ENCODE measurements at regions not wholly inside any gene's neighbourhood (a gene's known extent, or its start where the extent isn't known, plus 50 kb on each side); places are given as distances from the start of the nearest gene placed in this dataset.

DNA sequence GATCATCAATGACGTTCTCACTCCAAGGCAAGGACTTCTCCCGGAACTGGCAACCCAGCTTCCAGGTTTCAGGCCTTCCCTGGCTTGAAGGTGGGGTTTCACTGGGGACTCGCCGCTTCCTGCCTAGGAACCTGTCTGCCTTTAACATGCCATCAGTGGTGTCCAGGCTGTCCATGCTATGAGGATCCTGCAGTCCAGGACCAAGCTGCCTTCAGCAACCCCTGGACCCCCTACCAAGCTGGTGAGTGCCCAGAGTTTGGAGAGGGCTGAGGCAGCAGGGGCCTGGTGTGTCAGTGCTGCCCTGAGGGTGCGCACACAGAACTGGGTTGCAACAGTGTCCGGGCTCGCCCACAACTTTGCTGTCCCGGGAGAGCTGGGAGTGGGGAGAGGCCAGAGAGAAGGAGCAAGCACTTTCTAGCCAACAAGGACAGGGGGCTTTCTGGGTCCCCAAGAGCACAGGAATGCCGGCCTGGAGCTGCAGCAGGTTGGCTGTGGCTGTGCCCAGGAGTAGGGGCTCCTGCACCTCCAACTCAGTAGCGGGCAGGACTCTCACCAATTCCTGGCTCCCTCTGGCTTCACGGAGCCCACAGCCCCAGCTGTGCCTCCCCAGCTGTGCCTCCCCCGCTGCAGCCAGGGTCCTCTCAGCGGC is 1563.2 kb upstream of the MIR17HG start:
- TF ChIP-seq, protein P1, sequence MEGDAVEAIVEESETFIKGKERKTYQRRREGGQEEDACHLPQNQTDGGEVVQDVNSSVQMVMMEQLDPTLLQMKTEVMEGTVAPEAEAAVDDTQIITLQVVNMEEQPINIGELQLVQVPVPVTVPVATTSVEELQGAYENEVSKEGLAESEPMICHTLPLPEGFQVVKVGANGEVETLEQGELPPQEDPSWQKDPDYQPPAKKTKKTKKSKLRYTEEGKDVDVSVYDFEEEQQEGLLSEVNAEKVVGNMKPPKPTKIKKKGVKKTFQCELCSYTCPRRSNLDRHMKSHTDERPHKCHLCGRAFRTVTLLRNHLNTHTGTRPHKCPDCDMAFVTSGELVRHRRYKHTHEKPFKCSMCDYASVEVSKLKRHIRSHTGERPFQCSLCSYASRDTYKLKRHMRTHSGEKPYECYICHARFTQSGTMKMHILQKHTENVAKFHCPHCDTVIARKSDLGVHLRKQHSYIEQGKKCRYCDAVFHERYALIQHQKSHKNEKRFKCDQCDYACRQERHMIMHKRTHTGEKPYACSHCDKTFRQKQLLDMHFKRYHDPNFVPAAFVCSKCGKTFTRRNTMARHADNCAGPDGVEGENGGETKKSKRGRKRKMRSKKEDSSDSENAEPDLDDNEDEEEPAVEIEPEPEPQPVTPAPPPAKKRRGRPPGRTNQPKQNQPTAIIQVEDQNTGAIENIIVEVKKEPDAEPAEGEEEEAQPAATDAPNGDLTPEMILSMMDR (IDR thresholded peaks at IDR 0.05): no peak
- TF ChIP-seq RCOR1 (IDR thresholded peaks at IDR 0.05; ENCODE audit: low read depth, low read length): no peak
- no peak for TF ChIP-seq EP300 (IDR thresholded peaks at IDR 0.05)
- no peak for TF ChIP-seq CHD2 (IDR thresholded peaks at IDR 0.05; ENCODE audit: low read length, partially characterized antibody)
- no peak for TF ChIP-seq MAFK (IDR thresholded peaks at IDR 0.05; ENCODE audit: partially characterized antibody)
- no peak for TF ChIP-seq CHD4 (IDR thresholded peaks at IDR 0.05; ENCODE audit: borderline replicate concordance)
- TF ChIP-seq, protein P2, sequence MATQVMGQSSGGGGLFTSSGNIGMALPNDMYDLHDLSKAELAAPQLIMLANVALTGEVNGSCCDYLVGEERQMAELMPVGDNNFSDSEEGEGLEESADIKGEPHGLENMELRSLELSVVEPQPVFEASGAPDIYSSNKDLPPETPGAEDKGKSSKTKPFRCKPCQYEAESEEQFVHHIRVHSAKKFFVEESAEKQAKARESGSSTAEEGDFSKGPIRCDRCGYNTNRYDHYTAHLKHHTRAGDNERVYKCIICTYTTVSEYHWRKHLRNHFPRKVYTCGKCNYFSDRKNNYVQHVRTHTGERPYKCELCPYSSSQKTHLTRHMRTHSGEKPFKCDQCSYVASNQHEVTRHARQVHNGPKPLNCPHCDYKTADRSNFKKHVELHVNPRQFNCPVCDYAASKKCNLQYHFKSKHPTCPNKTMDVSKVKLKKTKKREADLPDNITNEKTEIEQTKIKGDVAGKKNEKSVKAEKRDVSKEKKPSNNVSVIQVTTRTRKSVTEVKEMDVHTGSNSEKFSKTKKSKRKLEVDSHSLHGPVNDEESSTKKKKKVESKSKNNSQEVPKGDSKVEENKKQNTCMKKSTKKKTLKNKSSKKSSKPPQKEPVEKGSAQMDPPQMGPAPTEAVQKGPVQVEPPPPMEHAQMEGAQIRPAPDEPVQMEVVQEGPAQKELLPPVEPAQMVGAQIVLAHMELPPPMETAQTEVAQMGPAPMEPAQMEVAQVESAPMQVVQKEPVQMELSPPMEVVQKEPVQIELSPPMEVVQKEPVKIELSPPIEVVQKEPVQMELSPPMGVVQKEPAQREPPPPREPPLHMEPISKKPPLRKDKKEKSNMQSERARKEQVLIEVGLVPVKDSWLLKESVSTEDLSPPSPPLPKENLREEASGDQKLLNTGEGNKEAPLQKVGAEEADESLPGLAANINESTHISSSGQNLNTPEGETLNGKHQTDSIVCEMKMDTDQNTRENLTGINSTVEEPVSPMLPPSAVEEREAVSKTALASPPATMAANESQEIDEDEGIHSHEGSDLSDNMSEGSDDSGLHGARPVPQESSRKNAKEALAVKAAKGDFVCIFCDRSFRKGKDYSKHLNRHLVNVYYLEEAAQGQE (IDR thresholded peaks at IDR 0.05): no peak
- TF ChIP-seq RFX5 (IDR thresholded peaks at IDR 0.05): no peak
- no peak for TF ChIP-seq HDAC2 (IDR thresholded peaks at IDR 0.05)
- no peak for TF ChIP-seq MYC (IDR thresholded peaks at IDR 0.05; ENCODE audit: borderline replicate concordance, low read length)
- no peak for TF ChIP-seq POLR2A (IDR thresholded peaks at IDR 0.05; ENCODE audit: low read length)
- TF ChIP-seq SMC3 (IDR thresholded peaks at IDR 0.05): no peak
- TF ChIP-seq, protein P3, sequence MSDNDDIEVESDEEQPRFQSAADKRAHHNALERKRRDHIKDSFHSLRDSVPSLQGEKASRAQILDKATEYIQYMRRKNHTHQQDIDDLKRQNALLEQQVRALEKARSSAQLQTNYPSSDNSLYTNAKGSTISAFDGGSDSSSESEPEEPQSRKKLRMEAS (IDR thresholded peaks at IDR 0.05): no peak
